OCI-LY7 (cell line): ENCODE measurements at regions not wholly inside any gene's neighbourhood (a gene's known extent, or its start where the extent isn't known, plus 50 kb on each side); places are given as distances from the start of the nearest gene placed in this dataset.

Experiments
- CTCF ChIP-seq: fragments of 200-600 bp; sonication (generic); conservative IDR thresholded peaks from 2 replicates; pipeline ENCODE4 v1.5.1; 2014; ENCODE audit warnings: mild to moderate bottlenecking, antibody characterized with exemption, low read length, moderate library complexity, mixed read lengths
- EZH2phosphoT487 ChIP-seq: fragments of 200-600 bp; sonication (generic); IDR thresholded peaks from 2 replicates; pipeline ENCODE4 v1.6.1; 2018; ENCODE audit warnings: low read depth, borderline replicate concordance, mild to moderate bottlenecking, mixed run types, antibody characterized with exemption, low read length, moderate library complexity, mixed read lengths

GRCh38 chr7:68417659-68418058, 1180.6 kb upstream of the AUTS2 start:
- no peak for TF ChIP-seq CTCF
- no peak for TF ChIP-seq EZH2phosphoT487
